Astrocyte of the spinal cord (primary cell): ENCODE measurements at regions not wholly inside any gene's neighbourhood (a gene's known extent, or its start where the extent isn't known, plus 50 kb on each side); places are given as distances from the start of the nearest gene placed in this dataset.

Source experiments
- DNase-seq: peaks from one replicate; pipeline ENCODE4 v3.0.0; 2011; ENCODE audit warnings: low read depth, low spot score
- H3K4me3 ChIP-seq: 2 replicates; pipeline ENCODE4 v1.5.1; 2011; ENCODE audit warnings: low read depth, mild to moderate bottlenecking, low read length, moderate library complexity
- CTCF ChIP-seq: IDR thresholded peaks from 2 replicates; pipeline ENCODE4 v1.5.1; 2012; ENCODE audit warnings: low read depth, mild to moderate bottlenecking, low read length, inconsistent platforms
- in situ Hi-C: cut with HindIII; loops from 2 replicates; pipeline ENCODE4 v1.10.0; 2017; ENCODE audit warnings: low sequenced_read_pairs

GRCh38 chr2:220466251-220466691, 838.8 kb downstream of the SLC4A3 start:
- peak; percentile 58 for DNase-seq
- TF ChIP-seq CTCF, result no peak
- in situ Hi-C loops, result no loop called here
- no peak overlapping the region for H3K4me3 ChIP-seq

- peak; percentile 59 for DNase-seq
- no peak for TF ChIP-seq CTCF
- no peak overlapping the region for H3K4me3 ChIP-seq
- in situ Hi-C loops, result no loop called here
These were observed 841.8 kb downstream of the SLC4A3 start for GRCh38 chr2:220469201-220469600.

GRCh38 chr2:220473611-220474010, 846.2 kb downstream of the SLC4A3 start:
- no peak overlapping the region for H3K4me3 ChIP-seq
- in situ Hi-C loops, result no loop called here
- TF ChIP-seq CTCF, result no peak
- DNase-seq, result no peak

GRCh38 chr2:220476877-220477276, 849.4 kb downstream of the SLC4A3 start:
- in situ Hi-C loops, result no loop called here
- no peak for TF ChIP-seq CTCF

GRCh38 chr2:220478305-220479058, 851.1 kb downstream of the SLC4A3 start:
- H3K4me3 ChIP-seq, result no peak overlapping the region
- TF ChIP-seq CTCF, result no peak
- in situ Hi-C loops, result no loop called here
- DNase-seq, result no peak

More at GRCh38 chr2:220476877-220477276, 849.4 kb downstream of the SLC4A3 start:
- DNase-seq, result no peak
- no peak overlapping the region for H3K4me3 ChIP-seq

- H3K4me3 ChIP-seq, result no peak overlapping the region
- DNase-seq, result no peak
- TF ChIP-seq CTCF, result no peak
- in situ Hi-C loops, result no loop called here
These were observed 855.3 kb downstream of the SLC4A3 start for GRCh38 chr2:220482716-220483115.
